T-helper 2 cell treated with Interferon-gamma antibody and Interleukin-4, amounts not matched to agents 5 μg/mL and 100 μg/mL, for 36 hours (primary cell): ENCODE measurements at regions not wholly inside any gene's neighbourhood (a gene's known extent, or its start where the extent isn't known, plus 50 kb on each side); places are given as distances from the start of the nearest gene placed in this dataset.
"Not testable (repeated sequence)": the region's sequence is repeated elsewhere in the genome, so short reads cannot be mapped to it uniquely, and the experiment has no call there.

Source experiments
- DNase-seq: peaks from one replicate; pipeline ENCODE4 v3.0.0; 2021; ENCODE audit warnings: low spot score
- H3K27ac Mint-ChIP-seq: one replicate; pipeline ENCODE4 v1.8.0; 2021; ENCODE audit warnings: mild to moderate bottlenecking, mixed read lengths
- H3K27me3 Mint-ChIP-seq: one replicate; pipeline ENCODE4 v1.8.0; 2021; ENCODE audit warnings: low read depth, mixed read lengths
- H3K36me3 Mint-ChIP-seq: one replicate; pipeline ENCODE4 v1.8.0; 2021; ENCODE audit warnings: low read depth, mixed read lengths
- H3K4me1 Mint-ChIP-seq: one replicate; pipeline ENCODE4 v1.8.0; 2021; ENCODE audit warnings: low read depth, mixed read lengths
- H3K4me3 Mint-ChIP-seq: one replicate; pipeline ENCODE4 v1.8.0; 2022; ENCODE audit warnings: mild to moderate bottlenecking, moderate library complexity, mixed read lengths
- H3K9me3 Mint-ChIP-seq: one replicate; pipeline ENCODE4 v1.8.0; 2021; ENCODE audit warnings: mixed read lengths

GRCh38 chr16:76875898-76876297 lies 315.1 kb upstream of the MON1B start:
- Mint-ChIP-seq H3K27ac (no peak overlapping the region), H3K36me3 (no peaks in the 10 kb centered on the region), H3K4me1 (no peaks in the 10 kb centered on the region), H3K9me3 (no peaks in the 10 kb centered on the region), H3K27me3 (no peaks in the 10 kb centered on the region), H3K4me3 (no peak overlapping the region)
- no peak for DNase-seq

DNA sequence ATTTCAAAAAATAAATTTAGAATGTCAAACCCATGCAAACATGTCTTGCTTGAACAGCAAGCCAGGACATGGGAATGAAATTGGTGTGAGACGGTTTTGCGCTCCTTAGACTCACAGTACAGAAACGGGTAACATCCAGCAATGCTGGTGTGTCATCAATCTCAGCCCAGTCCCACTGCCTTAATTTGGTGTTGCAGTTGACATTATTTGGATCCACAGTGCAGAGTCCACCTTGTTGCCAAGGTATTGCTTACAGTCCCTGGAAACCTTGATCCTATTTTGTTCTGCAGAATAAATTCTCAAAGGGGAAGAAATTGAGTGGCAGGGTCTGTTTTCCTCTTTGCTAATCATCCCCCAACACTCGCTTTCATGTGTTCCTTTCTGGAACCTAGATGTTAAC lies 311.6 kb upstream of the MON1B start:
- no peak for DNase-seq
- H3K36me3 Mint-ChIP-seq, result no peaks in the 10 kb centered on the region
- H3K27ac Mint-ChIP-seq, result no peak overlapping the region
- H3K4me1 Mint-ChIP-seq, result no peaks in the 10 kb centered on the region
- no peak overlapping the region for H3K4me3 Mint-ChIP-seq
- no peaks in the 10 kb centered on the region for H3K27me3 Mint-ChIP-seq
- H3K9me3 Mint-ChIP-seq, result no peaks in the 10 kb centered on the region

DNA sequence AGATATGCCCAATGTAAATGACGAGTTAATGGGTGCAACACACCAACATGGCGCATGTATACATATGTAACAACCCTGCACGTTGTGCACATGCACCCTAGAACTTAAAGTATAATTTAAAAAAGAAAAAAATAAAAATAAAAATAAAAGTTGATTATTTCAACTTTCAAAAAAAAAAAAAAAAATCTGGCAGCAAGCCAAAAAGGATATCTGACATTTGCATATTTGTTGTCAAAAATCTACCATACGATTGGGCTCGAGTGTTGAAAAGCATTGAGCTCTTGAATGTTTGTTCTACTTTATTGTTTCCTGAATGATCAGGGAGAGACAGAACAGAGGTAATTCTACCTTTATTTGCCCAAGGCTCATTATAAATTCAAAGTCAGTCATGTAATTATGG lies 310.5 kb upstream of the MON1B start:
- H3K36me3 Mint-ChIP-seq, H3K9me3 Mint-ChIP-seq, H3K27ac Mint-ChIP-seq, H3K4me3 Mint-ChIP-seq, DNase-seq, H3K27me3 Mint-ChIP-seq, H3K4me1 Mint-ChIP-seq: not testable (repeated sequence)

GRCh38 chr16:76882105-76882504 lies 308.9 kb upstream of the MON1B start:
- Mint-ChIP-seq H3K27ac (no peak overlapping the region), H3K9me3 (no peaks in the 10 kb centered on the region), H3K36me3 (no peaks in the 10 kb centered on the region), H3K4me1 (no peaks in the 10 kb centered on the region), H3K4me3 (no peak overlapping the region), H3K27me3 (no peaks in the 10 kb centered on the region)
- no peak for DNase-seq

DNA sequence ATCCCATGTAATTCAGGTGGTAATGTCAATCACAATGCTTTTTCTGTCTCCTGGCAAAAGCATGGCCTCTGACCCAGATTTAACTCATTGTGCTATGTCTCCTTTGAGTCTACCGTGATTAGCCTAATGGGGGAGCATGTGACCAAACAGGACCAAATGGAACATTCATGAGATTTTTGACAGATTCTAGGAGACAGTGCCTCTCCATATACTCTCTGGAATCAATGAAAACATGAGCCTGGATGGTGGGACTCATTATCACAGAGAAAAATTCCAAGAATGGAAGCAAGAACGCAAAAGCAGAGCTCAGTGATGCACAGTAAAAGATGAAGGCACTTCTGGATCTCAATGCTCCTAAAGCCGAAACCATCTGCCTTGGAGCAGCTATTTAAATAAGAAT lies 307.9 kb upstream of the MON1B start:
- Mint-ChIP-seq H3K27ac (no peak overlapping the region), H3K27me3 (no peaks in the 10 kb centered on the region), H3K36me3 (no peaks in the 10 kb centered on the region), H3K4me1 (no peaks in the 10 kb centered on the region), H3K4me3 (no peak overlapping the region), H3K9me3 (no peaks in the 10 kb centered on the region)
- no peak for DNase-seq

DNA sequence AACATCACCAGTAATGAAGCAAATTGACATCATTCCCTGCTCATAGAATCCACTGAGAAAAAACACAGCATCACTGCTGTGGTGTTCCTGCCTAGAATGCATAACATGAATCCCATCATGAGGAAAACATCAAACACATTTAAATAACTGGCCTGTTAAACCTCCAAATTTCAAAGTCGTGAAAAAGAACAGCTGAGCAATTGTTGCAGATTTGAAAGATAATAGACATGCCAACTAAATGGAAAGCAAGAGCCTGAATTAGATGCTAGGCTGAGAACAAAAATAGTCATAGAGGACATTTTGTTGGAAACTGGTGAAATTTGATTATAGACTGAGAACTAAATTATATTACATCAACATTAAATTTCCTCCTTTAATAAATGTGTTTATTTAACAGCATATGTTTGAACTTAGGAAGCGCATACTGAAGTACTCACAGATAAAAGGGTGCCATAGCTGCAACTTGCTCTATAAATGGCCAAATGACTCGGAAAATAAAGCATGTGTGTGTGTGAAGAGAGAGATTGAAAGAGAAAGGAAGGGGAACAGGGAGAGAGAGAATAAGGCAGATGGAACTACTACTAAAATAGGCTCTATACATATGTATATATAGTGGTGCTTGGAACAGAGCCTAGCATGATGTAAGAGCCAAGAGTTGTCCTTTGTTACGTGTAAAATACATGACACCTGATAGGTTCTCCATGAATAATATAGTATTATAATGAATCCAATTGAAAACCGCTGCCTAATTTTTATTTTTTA lies 305.0 kb upstream of the MON1B start:
- H3K36me3 Mint-ChIP-seq, result no peaks in the 10 kb centered on the region
- no peak for DNase-seq
- H3K27me3 Mint-ChIP-seq, result no peaks in the 10 kb centered on the region
- H3K27ac Mint-ChIP-seq, result no peak overlapping the region
- H3K4me3 Mint-ChIP-seq, result no peak overlapping the region
- no peaks in the 10 kb centered on the region for H3K9me3 Mint-ChIP-seq
- no peaks in the 10 kb centered on the region for H3K4me1 Mint-ChIP-seq

DNA sequence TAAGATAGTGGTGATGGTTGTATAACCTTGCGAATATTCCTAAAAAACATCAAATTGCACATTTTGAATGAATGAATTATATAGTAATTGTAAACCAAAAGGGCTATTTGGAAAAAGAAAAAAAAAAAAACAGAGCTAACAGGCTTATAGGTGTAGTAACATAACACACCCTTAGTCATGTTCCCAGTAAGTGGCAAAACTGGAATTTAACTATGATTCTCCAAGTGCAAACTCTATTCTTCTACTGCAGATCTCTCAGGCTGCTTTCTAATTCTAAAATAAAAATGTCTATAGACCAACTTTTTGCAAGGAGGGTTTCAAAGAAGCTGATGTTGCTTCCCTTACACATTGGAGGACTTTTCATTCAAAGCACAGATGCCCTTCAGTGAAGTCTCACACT lies 293.2 kb upstream of the MON1B start:
- no peaks in the 10 kb centered on the region for H3K4me1 Mint-ChIP-seq
- no peak for DNase-seq
- H3K27ac Mint-ChIP-seq, result no peak overlapping the region
- H3K4me3 Mint-ChIP-seq, result no peak overlapping the region
- H3K36me3 Mint-ChIP-seq, result no peaks in the 10 kb centered on the region
- H3K27me3 Mint-ChIP-seq, result no peaks in the 10 kb centered on the region
- no peaks in the 10 kb centered on the region for H3K9me3 Mint-ChIP-seq

- DNase-seq, result no peak
- Mint-ChIP-seq H3K4me3 (no peak overlapping the region), H3K4me1 (no peaks in the 10 kb centered on the region), H3K27ac (no peak overlapping the region), H3K36me3 (no peaks in the 10 kb centered on the region), H3K27me3 (no peaks in the 10 kb centered on the region), H3K9me3 (no peaks in the 10 kb centered on the region)
Measured at GRCh38 chr16:76899767-76900166, 291.2 kb upstream of the MON1B start.

DNA sequence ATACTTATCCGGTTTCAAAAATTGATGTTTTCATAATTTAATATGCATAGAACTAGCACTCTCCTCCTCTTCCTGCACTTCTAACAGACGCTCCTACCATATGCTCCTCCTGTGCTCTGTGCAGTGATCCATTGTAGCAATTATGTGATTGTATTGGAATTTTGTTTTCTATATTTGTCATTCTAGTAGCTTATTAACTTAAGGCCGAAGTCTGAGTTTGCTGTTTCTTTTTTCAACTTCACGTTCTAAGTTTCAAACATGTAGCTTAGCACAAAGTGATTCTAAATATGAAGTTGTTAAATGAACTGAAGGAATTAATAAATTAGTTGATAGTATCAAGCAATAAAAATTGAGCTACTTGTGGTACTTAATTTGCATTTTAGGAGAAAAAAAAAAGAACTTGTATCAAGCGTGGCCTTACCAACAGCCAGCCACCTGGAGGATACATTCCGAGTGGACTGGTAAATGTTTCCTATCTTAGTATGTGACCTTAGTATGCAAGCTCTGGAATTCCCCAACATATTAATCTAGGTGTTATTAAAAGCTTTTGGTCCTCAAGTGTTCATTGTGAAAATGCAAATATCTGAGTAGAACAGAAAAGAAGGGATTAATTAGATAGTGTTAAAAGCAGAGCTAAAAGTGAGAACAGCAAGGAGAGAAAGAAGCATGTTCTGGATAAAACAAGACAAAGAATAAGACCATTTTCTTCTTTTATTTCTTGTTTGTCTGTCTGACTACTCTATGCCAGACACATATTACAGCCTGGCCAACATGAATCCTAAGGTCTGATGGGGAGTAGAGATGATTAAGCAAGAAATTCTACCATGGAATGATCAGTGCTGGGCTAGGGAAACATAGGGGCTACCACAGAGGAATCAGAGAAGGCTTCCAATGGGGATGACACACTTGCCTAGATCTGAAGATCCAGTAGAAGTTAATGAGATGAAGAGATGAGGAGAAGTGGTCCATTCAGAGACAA lies 290.4 kb upstream of the MON1B start:
- DNase-seq, result no peak
- Mint-ChIP-seq H3K9me3 (no peaks in the 10 kb centered on the region), H3K4me1 (no peaks in the 10 kb centered on the region), H3K36me3 (no peaks in the 10 kb centered on the region), H3K27ac (no peak overlapping the region), H3K4me3 (no peak overlapping the region), H3K27me3 (no peaks in the 10 kb centered on the region)

- H3K27me3 Mint-ChIP-seq, result no peaks in the 10 kb centered on the region
- no peak overlapping the region for H3K4me3 Mint-ChIP-seq
- H3K27ac Mint-ChIP-seq, result no peak overlapping the region
- no peaks in the 10 kb centered on the region for H3K36me3 Mint-ChIP-seq
- H3K4me1 Mint-ChIP-seq, result no peaks in the 10 kb centered on the region
- no peaks in the 10 kb centered on the region for H3K9me3 Mint-ChIP-seq
- DNase-seq, result no peak
Measured at GRCh38 chr16:76906552-76906951, 284.4 kb upstream of the MON1B start.

DNA sequence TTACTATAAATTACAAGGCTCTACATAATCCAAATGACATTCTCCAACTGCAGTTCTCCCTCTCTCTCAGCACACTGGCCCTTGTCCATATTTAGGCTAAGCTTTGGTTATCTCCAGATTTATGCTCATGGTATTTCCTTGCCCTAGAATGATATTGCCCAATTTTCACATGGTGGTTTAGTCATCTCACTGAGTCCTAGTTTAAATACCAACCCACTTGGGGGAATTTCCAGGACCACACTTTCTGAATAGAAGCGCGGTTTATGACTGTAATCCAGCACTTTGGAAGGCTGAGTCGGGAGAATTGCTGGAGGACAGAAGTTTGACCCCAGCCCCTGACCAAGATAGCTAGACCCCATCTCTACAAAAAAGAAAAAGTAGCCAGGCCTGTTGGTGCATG lies 280.1 kb upstream of the MON1B start:
- H3K4me3 Mint-ChIP-seq, result no peak overlapping the region
- DNase-seq, result no peak
- no peaks in the 10 kb centered on the region for H3K27me3 Mint-ChIP-seq
- H3K4me1 Mint-ChIP-seq, result no peaks in the 10 kb centered on the region
- no peaks in the 10 kb centered on the region for H3K36me3 Mint-ChIP-seq
- no peak overlapping the region for H3K27ac Mint-ChIP-seq
- H3K9me3 Mint-ChIP-seq, result no peaks in the 10 kb centered on the region

GRCh38 chr16:76913046-76913445 lies 277.9 kb upstream of the MON1B start:
- Mint-ChIP-seq H3K9me3 (no peaks in the 10 kb centered on the region), H3K36me3 (no peaks in the 10 kb centered on the region)

GRCh38 chr16:76926042-76926441 lies 264.9 kb upstream of the MON1B start:
- Mint-ChIP-seq H3K4me3 (no peak overlapping the region), H3K9me3 (no peaks in the 10 kb centered on the region), H3K4me1 (no peaks in the 10 kb centered on the region), H3K36me3 (no peaks in the 10 kb centered on the region), H3K27ac (no peak overlapping the region), H3K27me3 (no peaks in the 10 kb centered on the region)
- DNase-seq, result no peak

More at GRCh38 chr16:76913046-76913445, 277.9 kb upstream of the MON1B start:
- no peaks in the 10 kb centered on the region for H3K4me1 Mint-ChIP-seq
- no peak overlapping the region for H3K4me3 Mint-ChIP-seq
- H3K27me3 Mint-ChIP-seq, result no peaks in the 10 kb centered on the region
- DNase-seq, result no peak
- H3K27ac Mint-ChIP-seq, result no peak overlapping the region

- Mint-ChIP-seq H3K27ac (no peak overlapping the region), H3K4me3 (no peak overlapping the region), H3K27me3 (no peaks in the 10 kb centered on the region), H3K36me3 (no peaks in the 10 kb centered on the region), H3K4me1 (no peaks in the 10 kb centered on the region), H3K9me3 (no peaks in the 10 kb centered on the region)
- no peak for DNase-seq
Measured at GRCh38 chr16:76926595-76926994, 264.4 kb upstream of the MON1B start.
